Mesothelial cell of epicardium (in vitro differentiated cells): ENCODE measurements at regions not wholly inside any gene's neighbourhood (a gene's known extent, or its start where the extent isn't known, plus 50 kb on each side); places are given as distances from the start of the nearest gene placed in this dataset.

Experiments
- DNase-seq, 2 experiments: peaks; one replicate each; pipeline ENCODE4 v3.0.0; 2021; ENCODE audit warnings: low spot score in 2 of 2; ENCODE audit not compliant: unreplicated experiment in 2 of 2
- H3K27ac Mint-ChIP-seq: 2 replicates; pipeline ENCODE4 v1.8.0; 2021; ENCODE audit warnings: mixed read lengths
- H3K27me3 Mint-ChIP-seq: 2 replicates; pipeline ENCODE4 v1.8.0; 2021; ENCODE audit warnings: low read depth, mixed read lengths
- H3K36me3 Mint-ChIP-seq: 2 replicates; pipeline ENCODE4 v1.8.0; 2021; ENCODE audit warnings: mixed read lengths
- H3K4me1 Mint-ChIP-seq: 2 replicates; pipeline ENCODE4 v1.8.0; 2021; ENCODE audit warnings: mixed read lengths
- H3K4me3 Mint-ChIP-seq: 2 replicates; pipeline ENCODE4 v1.8.0; 2021; ENCODE audit warnings: mild to moderate bottlenecking, moderate library complexity, mixed read lengths
- H3K9me3 Mint-ChIP-seq: 2 replicates; pipeline ENCODE4 v1.8.0; 2021; ENCODE audit warnings: mixed read lengths
- TF ChIP-seq, protein P1 (sequence below): fragments of 200-600 bp; sonication (generic); IDR thresholded peaks from one replicate; pipeline ENCODE4 v1.5.0; 2021; ENCODE audit warnings: antibody characterized with exemption; ENCODE audit not compliant: unreplicated experiment

- no peak overlapping the region for H3K4me3 Mint-ChIP-seq
- H3K27me3 Mint-ChIP-seq, result no peaks in the 10 kb centered on the region
- H3K4me1 Mint-ChIP-seq, result peaks cover 8% of the 10 kb centered on the region
- H3K27ac Mint-ChIP-seq, result no peak overlapping the region
- no peaks in the 10 kb centered on the region for H3K36me3 Mint-ChIP-seq
- TF ChIP-seq, protein P1, sequence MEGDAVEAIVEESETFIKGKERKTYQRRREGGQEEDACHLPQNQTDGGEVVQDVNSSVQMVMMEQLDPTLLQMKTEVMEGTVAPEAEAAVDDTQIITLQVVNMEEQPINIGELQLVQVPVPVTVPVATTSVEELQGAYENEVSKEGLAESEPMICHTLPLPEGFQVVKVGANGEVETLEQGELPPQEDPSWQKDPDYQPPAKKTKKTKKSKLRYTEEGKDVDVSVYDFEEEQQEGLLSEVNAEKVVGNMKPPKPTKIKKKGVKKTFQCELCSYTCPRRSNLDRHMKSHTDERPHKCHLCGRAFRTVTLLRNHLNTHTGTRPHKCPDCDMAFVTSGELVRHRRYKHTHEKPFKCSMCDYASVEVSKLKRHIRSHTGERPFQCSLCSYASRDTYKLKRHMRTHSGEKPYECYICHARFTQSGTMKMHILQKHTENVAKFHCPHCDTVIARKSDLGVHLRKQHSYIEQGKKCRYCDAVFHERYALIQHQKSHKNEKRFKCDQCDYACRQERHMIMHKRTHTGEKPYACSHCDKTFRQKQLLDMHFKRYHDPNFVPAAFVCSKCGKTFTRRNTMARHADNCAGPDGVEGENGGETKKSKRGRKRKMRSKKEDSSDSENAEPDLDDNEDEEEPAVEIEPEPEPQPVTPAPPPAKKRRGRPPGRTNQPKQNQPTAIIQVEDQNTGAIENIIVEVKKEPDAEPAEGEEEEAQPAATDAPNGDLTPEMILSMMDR, result no peak
- no peak for DNase-seq
- H3K9me3 Mint-ChIP-seq, result no peaks in the 10 kb centered on the region
These were observed 93.8 kb downstream of the ICOS start for GRCh38 chr2:204030322-204030721.

- Mint-ChIP-seq H3K4me3 (no peak overlapping the region), H3K27ac (no peak overlapping the region), H3K4me1 (peaks cover 5% of the 10 kb centered on the region), H3K36me3 (no peaks in the 10 kb centered on the region), H3K27me3 (no peaks in the 10 kb centered on the region), H3K9me3 (peaks cover 3% of the 10 kb centered on the region)
- TF ChIP-seq, protein P1, result no peak
- no peak for DNase-seq
These were observed 94.5 kb downstream of the ICOS start for GRCh38 chr2:204031056-204031455.

- H3K9me3 Mint-ChIP-seq, result peaks cover 3% of the 10 kb centered on the region
- no peaks in the 10 kb centered on the region for H3K36me3 Mint-ChIP-seq
- TF ChIP-seq, protein P1, result no peak
- no peak overlapping the region for H3K27ac Mint-ChIP-seq
- H3K4me1 Mint-ChIP-seq, result peaks cover 8% of the 10 kb centered on the region
- H3K4me3 Mint-ChIP-seq, result no peak overlapping the region
- DNase-seq, result no peak
- no peaks in the 10 kb centered on the region for H3K27me3 Mint-ChIP-seq
These were observed 95.7 kb downstream of the ICOS start for GRCh38 chr2:204032301-204032700.

- TF ChIP-seq, protein P1, result no peak
- no peak for DNase-seq
- peaks cover 3% of the 10 kb centered on the region for H3K9me3 Mint-ChIP-seq
- H3K27me3 Mint-ChIP-seq, result no peaks in the 10 kb centered on the region
- H3K4me3 Mint-ChIP-seq, result no peak overlapping the region
- no peak overlapping the region for H3K27ac Mint-ChIP-seq
- peaks cover 9% of the 10 kb centered on the region for H3K4me1 Mint-ChIP-seq
- H3K36me3 Mint-ChIP-seq, result no peaks in the 10 kb centered on the region
These were observed 97.3 kb downstream of the ICOS start for GRCh38 chr2:204033611-204034495.

- H3K4me1 Mint-ChIP-seq, result peaks cover 9% of the 10 kb centered on the region
- H3K9me3 Mint-ChIP-seq, result peaks cover 9% of the 10 kb centered on the region
- no peak overlapping the region for H3K27ac Mint-ChIP-seq
- H3K4me3 Mint-ChIP-seq, result no peak overlapping the region
- no peak for DNase-seq
- TF ChIP-seq, protein P1, result no peak
- no peaks in the 10 kb centered on the region for H3K36me3 Mint-ChIP-seq
- H3K27me3 Mint-ChIP-seq, result no peaks in the 10 kb centered on the region
These were observed 100.1 kb downstream of the ICOS start for GRCh38 chr2:204036706-204037105.
